ENCODE measurements at regions not wholly inside any gene's neighbourhood (a gene's known extent, or its start where the extent isn't known, plus 50 kb on each side); places are given as distances from the start of the nearest gene placed in this dataset.

DNA sequence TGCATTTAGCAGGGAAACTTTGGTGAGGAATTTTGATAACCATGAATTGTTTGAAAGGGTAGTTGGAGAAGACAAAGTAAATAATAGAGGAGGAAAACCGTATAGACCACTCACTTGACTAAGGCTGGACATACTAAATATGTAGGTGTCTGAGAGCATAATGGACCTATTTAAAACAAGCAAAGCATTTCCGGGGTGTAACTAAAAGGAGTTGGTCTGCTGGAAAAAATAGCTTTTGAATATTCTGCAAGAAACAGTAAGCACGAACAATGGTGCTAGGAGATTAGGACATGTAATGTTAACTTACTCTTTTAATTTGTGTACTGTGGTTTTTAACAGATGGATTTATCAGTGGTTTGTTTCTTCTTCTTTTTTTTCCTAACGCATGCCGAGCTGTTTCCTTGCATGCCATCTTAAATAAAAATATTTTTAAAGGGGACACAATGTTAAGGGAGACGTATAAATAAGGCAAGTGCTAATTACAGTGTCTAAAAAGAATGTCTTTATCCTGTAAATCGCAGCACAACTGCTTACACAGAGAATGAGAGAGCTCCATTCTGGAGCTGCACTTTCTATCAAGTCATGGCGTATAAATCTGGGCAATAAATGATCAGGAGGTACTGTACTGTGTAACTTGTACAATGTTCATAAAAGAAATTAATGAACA lies 492.1 kb downstream of the LMO4 start:
- no peak for DNase-seq (ENCODE audit: low read depth)

DNA sequence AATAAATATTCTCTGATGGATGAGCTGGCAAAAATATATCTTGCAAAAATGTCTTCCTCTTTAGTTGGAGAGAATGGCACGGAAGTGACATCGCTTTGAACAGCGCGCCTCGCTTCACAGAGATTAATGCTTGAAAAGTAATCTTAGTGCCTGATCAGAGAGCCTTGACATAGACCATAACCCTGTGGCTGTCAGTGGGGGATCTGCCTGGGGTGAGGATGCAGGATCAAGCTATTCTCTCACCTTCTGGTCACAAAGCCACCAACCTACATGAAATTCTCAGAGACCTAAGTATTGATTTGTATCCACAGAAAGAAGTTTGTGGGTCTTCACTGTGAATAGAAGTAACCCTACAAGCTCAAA lies 492.6 kb downstream of the LMO4 start:
- no peak for DNase-seq (ENCODE audit: low read depth)

DNA sequence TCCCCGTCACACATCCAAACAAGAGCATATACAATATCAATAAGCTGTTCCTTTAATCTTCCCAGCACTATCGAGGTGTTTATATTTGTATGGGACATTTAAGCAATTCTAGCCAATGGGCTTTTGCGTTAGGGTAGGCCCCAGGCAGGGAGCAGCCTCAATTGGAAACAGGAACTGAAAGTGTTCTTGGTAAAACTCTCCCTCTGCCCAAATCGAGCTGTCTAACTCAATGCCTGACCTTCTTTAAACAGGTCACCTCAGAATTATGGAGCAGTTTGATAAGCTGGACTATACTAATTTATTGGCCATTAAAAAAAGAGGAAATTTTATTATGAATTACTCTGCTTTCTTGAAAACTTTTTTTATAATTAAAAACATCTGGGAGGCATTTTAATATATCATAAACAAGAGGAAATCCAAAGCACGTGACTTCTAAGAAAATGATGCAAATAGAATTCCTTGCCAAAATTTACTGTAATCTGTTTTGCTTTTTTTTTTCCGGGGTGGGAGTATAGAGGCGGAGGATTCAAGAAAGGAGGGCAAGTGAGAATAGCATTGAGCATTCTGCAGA lies 498.1 kb downstream of the LMO4 start:
- no peak for DNase-seq (ENCODE audit: low read depth)

DNA sequence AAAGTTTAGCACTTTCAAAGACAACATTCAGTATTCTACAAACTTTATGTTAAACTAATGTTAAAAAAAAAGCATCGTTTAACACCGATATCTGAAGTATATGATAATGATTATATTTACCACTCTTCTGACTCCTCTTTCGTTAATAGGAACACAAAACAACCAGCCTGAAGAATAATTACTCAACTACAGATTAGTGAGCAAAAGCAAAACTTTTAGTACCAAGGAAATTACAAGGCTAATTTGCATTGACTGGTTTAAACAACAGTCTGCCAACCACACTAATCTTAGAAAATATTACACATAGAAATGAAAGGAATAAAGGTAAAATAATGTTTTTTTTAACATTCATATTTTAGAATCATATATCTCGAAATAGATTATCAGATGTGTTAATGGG lies 500.7 kb downstream of the LMO4 start:
- DNase-seq (ENCODE audit: low read depth), result no peak

DNA sequence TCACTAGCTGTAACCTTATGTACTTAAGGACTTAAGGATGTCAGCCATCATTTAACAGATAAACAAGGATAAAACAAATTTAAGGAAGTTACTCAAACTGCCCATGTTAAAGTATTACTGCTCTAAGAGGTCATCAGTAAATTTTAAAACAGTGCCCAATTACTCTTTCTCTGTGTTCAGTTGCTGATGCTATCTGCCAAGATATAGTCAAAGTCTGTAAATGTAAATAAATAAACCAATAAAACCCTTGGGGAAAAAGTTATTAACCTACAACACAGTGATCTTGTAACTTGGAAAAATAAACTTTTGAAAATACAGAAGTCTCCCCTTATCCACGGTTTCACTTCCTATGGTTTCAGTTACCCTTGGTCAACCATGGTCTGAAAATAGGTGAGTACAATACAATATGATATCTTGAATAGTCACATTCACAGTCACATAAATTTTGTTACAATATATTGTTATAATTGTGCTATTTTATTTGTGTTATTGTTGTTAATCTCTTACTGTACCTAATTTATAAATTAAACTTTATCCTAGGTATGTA lies 501.8 kb downstream of the LMO4 start:
- DNase-seq (ENCODE audit: low read depth), result no peak

DNA sequence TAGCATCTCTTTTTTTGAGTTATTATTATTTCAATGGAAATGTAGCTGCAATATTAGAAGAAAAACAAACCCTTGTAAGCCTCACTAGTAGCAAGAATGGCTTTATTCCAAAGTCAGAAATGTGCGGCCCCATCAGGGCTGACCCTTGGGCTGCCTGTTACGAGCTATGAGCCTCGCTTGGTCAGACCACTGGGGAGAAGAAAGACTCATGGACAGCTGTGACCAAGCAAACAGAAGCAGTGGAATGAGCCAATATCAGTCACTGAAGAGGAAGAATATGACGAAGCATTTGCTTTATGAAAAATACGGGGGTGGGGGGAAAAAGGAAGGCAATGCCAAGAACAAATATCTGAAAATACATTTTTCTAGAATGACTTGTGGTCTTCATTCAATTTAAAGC lies 504.5 kb downstream of the LMO4 start:
- DNase-seq (ENCODE audit: low read depth), result no peak

DNA sequence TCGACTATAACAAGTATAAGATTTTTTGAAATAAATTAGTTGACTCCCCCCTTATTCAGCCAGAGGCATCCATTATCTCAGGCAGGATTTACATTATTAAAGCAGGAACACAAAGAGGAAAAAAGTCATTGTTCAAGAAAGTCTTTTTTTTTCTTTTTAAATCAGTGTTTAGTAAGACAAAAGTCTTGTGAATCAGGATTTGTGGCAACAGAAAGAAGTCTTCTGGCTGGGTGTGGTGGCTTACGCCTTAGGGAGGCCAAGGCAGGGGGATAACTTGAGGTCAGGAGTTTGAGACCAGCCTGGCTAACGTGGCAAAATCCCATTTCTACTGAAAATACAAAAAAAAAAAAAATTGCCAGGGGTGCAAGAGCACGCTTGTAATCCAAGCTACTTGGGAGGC lies 505.5 kb downstream of the LMO4 start:
- DNase-seq (ENCODE audit: low read depth), result no peak

DNA sequence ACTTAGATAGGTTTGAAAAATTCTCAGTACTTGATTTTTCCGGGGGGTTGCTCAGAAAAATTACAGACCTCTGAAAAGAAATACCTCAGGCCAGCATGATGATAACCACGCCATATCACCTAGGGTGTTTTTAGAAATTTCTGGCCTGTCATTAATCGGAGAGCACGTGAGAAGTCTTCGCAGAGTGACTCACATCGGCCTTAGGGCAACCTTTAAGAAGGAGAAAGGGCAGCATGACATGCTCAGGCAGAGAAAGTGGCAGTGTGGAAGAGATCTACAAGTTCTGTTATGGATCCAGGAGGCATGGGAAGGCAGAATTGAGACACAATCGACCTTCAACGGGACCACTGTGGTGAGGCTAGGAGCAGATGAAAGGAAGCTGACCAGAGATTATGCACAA lies 506.3 kb downstream of the LMO4 start:
- DNase-seq (ENCODE audit: low read depth), result no peak

DNA sequence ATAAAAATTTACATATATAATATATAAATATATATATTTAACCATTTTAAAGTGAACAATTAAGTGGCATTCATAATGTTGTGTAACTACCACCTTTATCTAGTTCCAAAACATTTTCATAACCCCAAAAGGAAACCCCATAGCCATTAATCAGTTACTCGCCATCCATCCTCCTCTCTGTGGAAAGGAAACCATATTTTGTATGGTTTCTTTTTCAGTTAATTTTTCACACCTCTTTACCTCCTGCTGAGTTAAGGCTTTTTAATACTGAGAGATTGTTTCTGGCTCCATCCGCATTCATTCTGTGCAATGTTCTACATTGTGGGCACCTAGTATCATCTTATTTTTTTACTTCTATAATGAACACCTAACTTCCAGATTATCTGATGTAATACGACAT lies 512.1 kb downstream of the LMO4 start:
- no peak for DNase-seq (ENCODE audit: low read depth)

DNA sequence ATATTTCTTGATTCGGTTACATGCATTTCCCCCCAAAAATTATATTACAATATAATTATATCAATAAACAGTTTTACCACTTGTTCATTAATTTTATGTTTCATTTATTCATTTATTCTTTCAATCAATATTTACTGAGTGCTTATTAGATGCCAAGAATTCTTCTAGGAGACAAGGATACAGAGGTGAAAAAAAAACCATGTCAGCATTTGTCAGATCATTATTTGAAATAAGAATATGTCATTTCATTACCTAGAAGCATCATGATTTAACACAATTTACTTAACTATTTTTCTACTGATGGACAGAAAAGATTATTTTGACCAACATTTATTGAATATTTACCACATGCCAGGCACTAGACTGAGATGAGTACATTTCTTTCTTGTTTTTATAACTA lies 512.7 kb downstream of the LMO4 start:
- DNase-seq (ENCODE audit: low read depth), result no peak

DNA sequence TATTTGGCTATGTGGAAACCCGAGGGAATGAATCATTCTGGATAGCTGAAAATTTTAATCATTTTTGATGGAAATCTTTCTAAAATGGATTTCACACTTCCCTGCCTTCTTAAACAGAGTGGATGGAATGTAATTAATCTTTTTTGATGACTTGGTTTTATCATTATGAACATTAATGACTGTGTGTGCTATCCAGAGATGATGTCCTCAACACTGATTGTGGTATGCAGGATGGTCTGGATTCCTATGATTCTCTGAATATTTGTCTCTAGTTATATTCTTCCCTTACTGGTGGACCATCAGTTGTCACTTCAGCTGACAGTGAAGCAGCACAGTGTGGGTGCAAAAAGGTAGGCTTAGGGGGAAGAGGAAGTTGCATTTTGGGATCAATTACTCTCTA lies 513.5 kb downstream of the LMO4 start:
- no peak for DNase-seq (ENCODE audit: low read depth)

DNA sequence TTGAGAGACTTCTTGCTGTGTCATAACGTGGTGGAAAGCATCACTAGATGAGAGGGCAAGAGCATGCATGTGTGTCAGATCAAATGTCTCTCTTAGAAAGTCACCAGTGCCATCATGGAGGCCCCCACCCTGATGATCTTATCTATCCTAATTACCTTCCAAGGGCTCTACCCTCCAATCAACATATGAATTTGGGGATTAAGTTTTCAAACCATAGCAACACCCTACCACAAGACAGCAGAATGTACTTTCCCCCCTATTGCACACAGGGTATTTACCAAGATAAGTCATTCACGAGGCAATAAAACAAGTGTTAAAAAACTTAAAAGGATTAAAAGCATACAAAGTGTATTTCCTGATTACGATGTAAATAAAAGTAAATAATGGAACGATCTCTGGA lies 515.6 kb downstream of the LMO4 start:
- DNase-seq (ENCODE audit: low read depth), result no peak

DNA sequence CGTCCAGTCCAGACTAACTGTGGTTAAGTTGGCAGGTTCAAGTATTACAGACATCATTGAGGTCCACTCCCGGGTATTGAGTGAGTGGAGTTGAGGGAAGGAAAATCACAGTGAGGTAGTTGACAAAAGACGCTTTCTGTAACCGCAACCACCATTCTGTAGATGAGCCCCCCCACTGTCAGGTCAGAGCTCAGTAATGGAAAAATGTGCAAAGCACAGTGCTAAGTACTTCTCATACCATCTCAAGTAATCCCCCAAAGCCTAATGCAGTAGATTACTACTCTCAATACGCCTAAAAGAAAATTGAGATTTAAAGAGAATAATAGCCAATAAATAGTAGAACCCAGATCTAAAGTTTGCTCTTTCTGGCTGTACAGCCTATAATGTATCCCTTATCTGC lies 522.8 kb downstream of the LMO4 start:
- no peak for DNase-seq (ENCODE audit: low read depth)

DNA sequence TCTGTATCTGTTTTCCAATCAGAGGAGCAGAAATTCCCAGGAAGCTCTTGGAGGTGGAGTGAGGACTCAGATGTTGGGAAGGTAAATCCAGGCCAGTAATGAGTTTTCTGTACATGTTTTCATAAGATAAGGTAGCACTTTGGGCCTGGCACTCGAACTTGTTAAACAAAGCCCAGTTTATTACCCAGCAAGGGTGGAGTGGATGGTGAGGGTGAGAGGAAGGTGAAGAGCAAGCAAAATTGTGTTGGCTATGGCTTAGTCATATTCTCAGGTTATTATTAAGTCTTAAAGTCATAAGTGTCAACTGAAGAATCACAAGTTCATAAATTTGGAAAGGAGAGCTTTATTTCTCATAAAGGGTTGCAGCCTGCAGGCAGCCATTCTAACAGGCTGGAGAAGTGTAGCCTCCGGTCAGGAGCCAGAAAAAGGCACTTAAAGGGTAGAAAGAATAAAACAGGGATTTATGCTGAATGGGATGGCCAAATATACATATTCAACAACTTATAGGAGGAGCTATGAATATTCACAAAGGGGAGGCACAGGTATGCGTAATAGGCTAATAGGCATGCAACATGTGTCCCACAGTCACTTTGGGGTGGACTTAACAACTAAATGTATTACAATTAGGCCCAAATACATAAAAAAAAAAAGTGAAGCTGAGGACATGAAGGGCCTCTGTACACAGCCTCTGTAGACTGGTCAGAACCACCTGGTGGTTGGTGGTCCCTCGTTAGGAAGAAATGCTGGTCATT lies 523.9 kb downstream of the LMO4 start:
- no peak for DNase-seq (ENCODE audit: low read depth)

DNA sequence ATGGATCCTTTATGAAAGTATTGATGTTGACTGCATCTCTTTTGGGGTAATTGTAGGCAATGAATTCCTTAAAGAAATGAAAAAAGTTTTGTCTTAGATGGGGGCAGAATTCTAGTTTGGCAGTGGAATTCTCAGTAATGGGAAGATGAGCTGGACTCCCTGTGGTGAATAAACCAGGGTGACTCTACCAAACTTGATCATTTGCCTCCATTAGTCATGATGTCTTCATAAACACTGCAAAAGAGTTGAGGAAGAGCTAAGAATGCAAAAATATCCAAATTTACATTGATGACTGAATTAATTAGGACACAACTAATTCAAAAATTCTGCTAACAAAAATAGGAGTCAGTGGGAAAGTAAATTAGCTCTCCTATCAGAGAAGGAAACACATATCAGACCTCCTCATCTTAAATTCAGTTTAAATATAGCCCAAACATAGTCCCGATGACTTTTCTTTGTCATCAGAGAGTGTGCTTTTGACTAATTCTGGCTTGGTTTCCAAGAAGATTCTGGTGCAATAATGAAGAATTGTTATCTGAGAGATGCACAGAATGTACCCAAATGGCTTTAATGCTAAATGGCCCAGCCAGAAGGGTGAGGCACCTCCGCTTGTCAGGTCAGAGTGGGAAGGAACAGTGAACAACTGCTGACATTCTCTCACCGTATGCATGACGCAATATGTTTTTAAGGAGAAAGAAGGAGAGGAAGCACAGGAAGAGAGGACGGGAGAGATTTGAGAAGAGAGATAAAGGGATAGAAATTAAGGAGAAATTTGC lies 525.1 kb downstream of the LMO4 start:
- DNase-seq (ENCODE audit: low read depth), result no peak

DNA sequence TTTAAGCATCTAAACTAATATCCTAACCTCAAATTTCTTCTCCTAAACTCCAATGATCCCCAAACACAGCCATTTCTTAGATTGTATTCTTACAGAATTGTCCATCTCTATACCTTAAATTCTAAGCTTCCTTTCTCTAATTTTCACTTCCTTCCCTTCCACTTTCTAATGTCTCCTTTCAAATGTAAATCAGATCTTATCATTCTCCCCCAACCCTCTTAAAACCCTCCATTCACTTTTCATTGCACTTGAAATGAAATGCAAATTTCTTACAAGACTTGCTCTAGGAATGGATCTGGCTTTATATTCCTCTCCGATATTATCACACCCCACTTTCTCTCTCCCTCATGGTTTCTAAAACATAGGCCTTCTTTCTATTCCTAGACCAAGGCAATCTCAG lies 534.6 kb downstream of the LMO4 start:
- no peak for DNase-seq (ENCODE audit: low read depth)

DNA sequence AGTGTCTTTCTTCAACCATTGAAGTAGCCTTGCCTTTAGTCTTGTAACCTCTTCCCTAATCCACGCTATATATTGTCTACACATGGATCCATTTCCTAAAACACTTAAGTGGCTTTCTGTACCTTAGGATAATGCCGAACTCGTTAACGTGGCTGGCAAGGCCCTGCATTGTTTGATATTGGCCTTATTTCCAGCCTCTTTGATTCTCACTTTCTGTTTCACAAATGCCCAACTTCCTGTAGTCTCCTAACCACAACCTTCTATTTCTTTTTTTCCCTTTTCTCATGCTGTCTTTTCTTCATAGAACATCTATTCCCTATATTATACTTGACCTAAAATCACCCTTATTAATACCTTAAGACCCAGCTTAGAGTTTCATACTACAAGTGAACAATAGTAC lies 536.0 kb downstream of the LMO4 start:
- DNase-seq (ENCODE audit: low read depth), result no peak

DNA sequence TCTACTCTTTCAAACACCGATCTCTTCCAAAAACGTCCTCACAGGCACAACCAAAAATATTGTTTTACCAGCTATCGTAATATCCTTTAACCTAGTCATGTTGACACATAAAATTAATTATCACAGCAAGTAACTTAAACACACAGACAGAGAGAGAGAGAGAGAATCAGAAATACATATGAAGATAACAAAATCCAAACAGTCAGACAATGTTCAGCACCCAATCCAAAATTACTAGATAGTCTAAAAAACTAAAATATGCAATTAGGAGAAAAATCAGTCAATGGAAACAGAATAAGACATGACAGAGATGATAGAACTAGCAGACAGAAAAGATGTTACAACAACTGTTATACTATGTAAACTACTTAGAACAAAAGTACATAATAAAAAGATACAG lies 537.7 kb downstream of the LMO4 start:
- no peak for DNase-seq (ENCODE audit: low read depth)

DNA sequence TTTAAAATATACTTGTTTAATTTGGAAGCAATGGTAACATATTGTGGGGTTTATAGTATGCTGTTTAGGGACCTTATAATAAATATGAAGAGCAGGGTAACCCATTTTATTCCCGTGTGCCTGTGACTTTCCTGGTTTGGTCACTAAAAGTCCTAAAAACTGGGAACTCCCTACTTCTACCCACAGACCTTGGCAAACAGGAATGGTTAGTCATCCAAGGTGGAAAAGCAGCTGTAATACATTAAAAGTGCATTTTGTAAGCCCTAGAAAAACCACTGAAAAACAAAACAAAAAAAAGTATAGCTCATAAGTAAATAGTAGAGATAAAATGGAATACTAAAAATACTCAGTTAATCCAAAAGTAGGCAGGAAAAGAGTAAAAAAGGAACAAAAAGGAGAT lies 538.9 kb downstream of the LMO4 start:
- DNase-seq (ENCODE audit: low read depth), result no peak

DNA sequence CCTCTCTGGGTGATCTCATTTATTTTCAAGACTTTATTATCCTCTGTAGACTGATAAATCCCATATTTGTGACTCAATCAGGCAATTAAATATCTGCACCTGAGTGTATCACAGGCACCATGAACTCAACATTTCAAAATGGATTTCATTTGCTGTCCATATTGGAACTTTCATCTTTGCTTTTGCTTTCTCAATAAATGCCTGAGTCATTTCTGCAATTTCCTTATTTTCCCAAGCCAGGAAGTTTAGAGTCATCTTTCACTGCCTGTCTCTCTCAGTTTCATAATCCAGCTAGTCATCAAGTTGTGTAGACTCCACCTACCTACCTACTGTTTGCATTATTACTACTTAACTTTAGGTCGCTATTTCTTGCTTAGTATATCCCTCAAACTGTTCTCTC lies 540.9 kb downstream of the LMO4 start:
- DNase-seq (ENCODE audit: low read depth), result no peak

DNA sequence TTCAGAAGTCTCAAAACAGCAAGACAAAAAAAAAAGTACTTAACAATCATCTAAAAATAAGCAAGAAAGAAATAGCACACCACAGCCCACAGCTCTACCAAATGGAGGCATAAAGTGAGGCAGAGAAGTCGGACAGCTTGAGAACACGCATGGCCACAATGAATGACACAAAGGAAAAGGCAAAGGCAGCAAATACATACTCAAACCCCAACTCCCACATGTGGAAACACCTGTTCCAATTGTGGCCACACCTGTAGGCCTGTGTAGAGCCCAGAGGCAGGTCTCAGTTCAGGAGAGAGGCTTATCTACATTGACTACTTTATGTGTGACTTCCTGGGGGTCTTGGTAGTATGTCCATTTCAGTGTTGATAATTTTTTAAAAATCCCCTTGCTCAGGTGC lies 543.5 kb downstream of the LMO4 start:
- DNase-seq (ENCODE audit: low read depth), result no peak

DNA sequence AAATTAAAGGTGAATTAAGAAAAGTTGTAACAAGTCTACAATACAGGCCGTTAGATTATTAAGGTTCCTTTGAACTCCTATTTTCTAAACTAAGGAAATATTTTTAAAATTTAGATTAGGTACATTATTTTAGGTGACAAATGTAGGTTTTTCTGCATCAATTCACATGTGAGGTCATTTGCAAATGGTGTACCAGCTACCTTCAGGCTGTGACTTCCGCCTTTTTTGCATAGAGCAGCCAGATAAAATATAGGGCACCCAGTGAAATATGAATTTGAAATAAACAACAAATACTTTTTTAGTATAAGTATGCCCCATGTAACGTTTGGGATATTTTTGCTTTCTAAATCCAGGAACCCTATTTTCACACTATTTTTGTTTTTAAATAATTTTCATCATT lies 544.0 kb downstream of the LMO4 start:
- DNase-seq (ENCODE audit: low read depth), result no peak

DNA sequence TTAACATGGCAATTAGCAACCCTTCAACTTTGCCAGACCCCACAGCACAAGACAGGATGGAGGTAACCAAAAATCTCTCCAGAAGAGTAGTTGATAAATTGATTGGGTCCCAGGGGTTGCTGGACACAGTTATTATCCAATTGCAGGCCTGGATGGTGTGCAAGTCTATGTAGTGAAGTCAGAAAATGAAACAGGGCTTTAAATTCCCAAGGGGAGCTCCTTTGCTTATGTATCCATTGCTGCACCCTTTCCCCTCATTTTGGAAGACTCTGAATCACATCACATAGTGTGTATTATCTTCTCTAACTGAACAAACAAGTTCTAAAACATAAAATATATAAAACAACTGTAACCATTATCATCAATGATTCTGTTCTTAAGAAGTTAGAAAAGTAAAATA lies 550.2 kb downstream of the LMO4 start:
- DNase-seq (ENCODE audit: low read depth), result no peak

Measured in activated T-helper 1 cell treated with Interleukin-2 at 50 U/mL for 16 hours (primary cell).